Chondrocyte (in vitro differentiated cells): ENCODE measurements at regions not wholly inside any gene's neighbourhood (a gene's known extent, or its start where the extent isn't known, plus 50 kb on each side); places are given as distances from the start of the nearest gene placed in this dataset.

ENCODE experiments used
- DNase-seq: peaks from one replicate; pipeline ENCODE4 v3.0.0; 2021; ENCODE audit warnings: mixed read lengths, low spot score
- H3K27ac Mint-ChIP-seq: one replicate; pipeline ENCODE4 v1.8.0; 2021; ENCODE audit warnings: mild to moderate bottlenecking, moderate library complexity, mixed read lengths; ENCODE audit not compliant: unreplicated experiment
- H3K27me3 Mint-ChIP-seq: 2 replicates; pipeline ENCODE4 v1.8.0; 2021; ENCODE audit warnings: low read depth, mixed read lengths
- H3K36me3 Mint-ChIP-seq: 2 replicates; pipeline ENCODE4 v1.8.0; 2021; ENCODE audit warnings: low read depth, mixed read lengths
- H3K4me1 Mint-ChIP-seq: 2 replicates; pipeline ENCODE4 v1.8.0; 2021; ENCODE audit warnings: low read depth, mild to moderate bottlenecking, mixed read lengths
- H3K4me3 Mint-ChIP-seq: one replicate; pipeline ENCODE4 v1.8.0; 2021; ENCODE audit warnings: mild to moderate bottlenecking, moderate library complexity, mixed read lengths; ENCODE audit not compliant: unreplicated experiment
- H3K9me3 Mint-ChIP-seq: 2 replicates; pipeline ENCODE4 v1.8.0; 2021; ENCODE audit warnings: low read depth, mixed read lengths
- CTCF ChIP-seq: fragments of 200-600 bp; sonication (generic); IDR thresholded peaks from 2 replicates; pipeline ENCODE4 v1.5.0; 2021; ENCODE audit warnings: antibody characterized with exemption, mild to moderate bottlenecking, moderate library complexity

GRCh38 chr13:75042807-75043206, 439.2 kb downstream of the TBC1D4 start:
- Mint-ChIP-seq H3K36me3 (no peaks in the 10 kb centered on the region), H3K4me1 (peaks cover 9% of the 10 kb centered on the region), H3K9me3 (peaks cover 4% of the 10 kb centered on the region), H3K27me3 (no peaks in the 10 kb centered on the region), H3K27ac (no peak overlapping the region), H3K4me3 (no peak overlapping the region)
- DNase-seq: no peak
- no peak for TF ChIP-seq CTCF

- H3K4me3 Mint-ChIP-seq: no peak overlapping the region
- peaks cover 6% of the 10 kb centered on the region for H3K4me1 Mint-ChIP-seq
- H3K27me3 Mint-ChIP-seq: no peaks in the 10 kb centered on the region
- peaks cover 2% of the 10 kb centered on the region for H3K36me3 Mint-ChIP-seq
- no peak overlapping the region for H3K27ac Mint-ChIP-seq
- peaks cover 34% of the 10 kb centered on the region for H3K9me3 Mint-ChIP-seq
- TF ChIP-seq CTCF: no peak
- DNase-seq: no peak
Observed at GRCh38 chr13:75038393-75039113, 443.4 kb downstream of the TBC1D4 start.

- H3K4me3 Mint-ChIP-seq: no peak overlapping the region
- H3K4me1 Mint-ChIP-seq: no peaks in the 10 kb centered on the region
- peaks cover 10% of the 10 kb centered on the region for H3K9me3 Mint-ChIP-seq
- no peak for TF ChIP-seq CTCF
- no peak overlapping the region for H3K27ac Mint-ChIP-seq
- H3K36me3 Mint-ChIP-seq: peaks cover 2% of the 10 kb centered on the region
- no peaks in the 10 kb centered on the region for H3K27me3 Mint-ChIP-seq
- no peak for DNase-seq
Observed at GRCh38 chr13:75025956-75026355, 456.0 kb downstream of the TBC1D4 start.

GRCh38 chr13:75024602-75025001, 457.4 kb downstream of the TBC1D4 start:
- no peak for DNase-seq
- H3K36me3 Mint-ChIP-seq: peaks cover 2% of the 10 kb centered on the region
- H3K27me3 Mint-ChIP-seq: no peaks in the 10 kb centered on the region
- no peak overlapping the region for H3K4me3 Mint-ChIP-seq
- no peak for TF ChIP-seq CTCF
- peaks cover 6% of the 10 kb centered on the region for H3K9me3 Mint-ChIP-seq
- H3K4me1 Mint-ChIP-seq: no peaks in the 10 kb centered on the region
- no peak overlapping the region for H3K27ac Mint-ChIP-seq

- no peak overlapping the region for H3K27ac Mint-ChIP-seq
- H3K4me3 Mint-ChIP-seq: no peak overlapping the region
- H3K36me3 Mint-ChIP-seq: peaks cover 2% of the 10 kb centered on the region
- peaks cover 6% of the 10 kb centered on the region for H3K9me3 Mint-ChIP-seq
- H3K4me1 Mint-ChIP-seq: no peaks in the 10 kb centered on the region
- no peak for TF ChIP-seq CTCF
- H3K27me3 Mint-ChIP-seq: no peaks in the 10 kb centered on the region
- DNase-seq: no peak
Observed at GRCh38 chr13:75023609-75024008, 458.4 kb downstream of the TBC1D4 start.
